H1 (cell line): ENCODE measurements at regions not wholly inside any gene's neighbourhood (a gene's known extent, or its start where the extent isn't known, plus 50 kb on each side); places are given as distances from the start of the nearest gene placed in this dataset.

Source experiments
- CTCF ChIA-PET: fragments of 300-600 bp; sonication (Branson Sonifier 250); formaldehyde crosslinking; loops from one replicate; lab custom pipeline; 2021; ENCODE audit not compliant: partially characterized antibody; lab: Charles Lee
- POLR2A ChIA-PET: fragments of 300-600 bp; sonication (Branson Sonifier 250); formaldehyde crosslinking; loops from one replicate; lab custom pipeline; 2021; ENCODE audit warnings: inconsistent platforms; ENCODE audit not compliant: partially characterized antibody; lab: Charles Lee
- DNase-seq, 2 experiments: peaks; one replicate each; pipeline versions ENCODE4 v3.0.0 to v3.0.0-alpha.2; 2010 to 2022; ENCODE audit warnings: low spot score in 2 of 2, low read depth in 1 of 2, mixed read lengths in 1 of 2
- FAIRE-seq: peaks from 2 replicates; lab custom pipeline; 2011; peaks lifted over from hg19 to GRCh38; lab: Jason Lieb, UNC
- H2AFZ ChIP-seq: 2 replicates; pipeline ENCODE4 v1.8.1; 2012; ENCODE audit warnings: low read length, inconsistent platforms
- H2AK5ac ChIP-seq: 2 replicates; pipeline ENCODE4 v1.6.1; 2013; ENCODE audit warnings: low read depth, low read length
- H2BK120ac ChIP-seq: replicated peaks from 2 replicates; pipeline ENCODE3; 2013; ENCODE audit warnings: low read depth, low read length, inconsistent platforms
- H2BK12ac ChIP-seq: 2 replicates; pipeline ENCODE4 v1.6.1; 2013; ENCODE audit warnings: low read depth, low read length
- H2BK15ac ChIP-seq: 2 replicates; pipeline ENCODE4 v1.6.1; 2013; ENCODE audit warnings: low read length
- H2BK20ac ChIP-seq: 2 replicates; pipeline ENCODE4 v1.6.1; 2013; ENCODE audit warnings: low read length
- H2BK5ac ChIP-seq: 2 replicates; pipeline ENCODE4 v1.6.1; 2013; ENCODE audit warnings: low read depth, low read length
- H3K14ac ChIP-seq: 2 replicates; pipeline ENCODE4 v1.6.1; 2013; ENCODE audit warnings: inconsistent platforms; ENCODE audit not compliant: insufficient read length
- H3K18ac ChIP-seq: 2 replicates; pipeline ENCODE4 v1.6.1; 2013; ENCODE audit warnings: low read length; ENCODE audit errors: extremely low read depth
- H3K23ac ChIP-seq: 2 replicates; pipeline ENCODE4 v1.6.1; 2013; ENCODE audit warnings: inconsistent platforms; ENCODE audit not compliant: insufficient read length
- H3K23me2 ChIP-seq: 2 replicates; pipeline ENCODE4 v1.6.1; 2013; ENCODE audit warnings: low read depth, low read length
- H3K27ac ChIP-seq: 2 replicates; pipeline ENCODE4 v1.6.1; 2011; ENCODE audit warnings: low read depth, low read length, inconsistent platforms
- H3K27me3 ChIP-seq, 4 experiments: replicated peaks in 1 of 4; 1 replicate in 1 of 4; 2 replicates in 3 of 4; pipeline versions ENCODE4 v1.6.1 to v1.8.1; 2011 to 2013; ENCODE audit warnings: low read length in 3 of 4, mild to moderate bottlenecking in 3 of 4, inconsistent platforms in 2 of 4, mixed read lengths in 2 of 4, moderate library complexity in 1 of 4; ENCODE audit not compliant: control insufficient read depth in 3 of 4, insufficient read depth in 3 of 4; ENCODE audit errors: extremely low read depth in 1 of 4
- H3K36me3 ChIP-seq, 4 experiments: 2 replicates each; pipeline versions ENCODE4 v1.6.1 to v1.8.1; 2011 to 2013; ENCODE audit warnings: mild to moderate bottlenecking in 4 of 4, low read length in 3 of 4, moderate library complexity in 2 of 4, control low read depth in 1 of 4, inconsistent platforms in 1 of 4; ENCODE audit not compliant: insufficient read depth in 4 of 4, control insufficient read depth in 2 of 4
- H3K4ac ChIP-seq: replicated peaks from 2 replicates; pipeline ENCODE3; 2013; ENCODE audit warnings: low read length, low read depth, mixed read lengths, inconsistent platforms; ENCODE audit not compliant: insufficient read length
- H3K4me1 ChIP-seq, 4 experiments: replicated peaks in 1 of 4; 1 replicate in 1 of 4; 2 replicates in 3 of 4; pipeline versions ENCODE4 v1.6.1 to v1.8.1; 2011 to 2013; ENCODE audit warnings: low read length in 3 of 4, inconsistent platforms in 2 of 4, mixed read lengths in 1 of 4; ENCODE audit not compliant: insufficient read depth in 4 of 4, control insufficient read depth in 3 of 4
- H3K4me2 ChIP-seq, 2 experiments: 2 replicates each; pipeline versions ENCODE4 v1.6.1 to v1.8.1; 2011 to 2013; ENCODE audit warnings: low read depth in 2 of 2, low read length in 2 of 2, control low read depth in 1 of 2, inconsistent platforms in 1 of 2, mild to moderate bottlenecking in 1 of 2; ENCODE audit not compliant: insufficient read depth in 1 of 2
- H3K4me3 ChIP-seq, 4 experiments: fragments of 200-600, 300-600 bp in 1 of 4; sonication (generic), shearing (Covaris generic), sonication (Bioruptor Twin) in 1 of 4; 2 replicates each; pipeline versions ENCODE4 v1.5.1 to v1.8.1; 2011 to 2016; ENCODE audit warnings: low read length in 4 of 4, low read depth in 3 of 4, control low read depth in 2 of 4, inconsistent platforms in 2 of 4, mild to moderate bottlenecking in 2 of 4, mixed read lengths in 1 of 4, moderate library complexity in 1 of 4; ENCODE audit not compliant: insufficient read depth in 2 of 4; ENCODE audit errors: extremely low read depth in 1 of 4
- H3K56ac ChIP-seq: replicated peaks from 2 replicates; pipeline ENCODE3; 2013; ENCODE audit warnings: low read depth, mild to moderate bottlenecking, mixed read lengths, low read length, inconsistent platforms; ENCODE audit not compliant: insufficient read length
- H3K79me1 ChIP-seq: 2 replicates; pipeline ENCODE4 v1.6.1; 2013; ENCODE audit warnings: low read depth, low read length, control low read depth
- H3K79me2 ChIP-seq, 2 experiments: 2 replicates each; pipeline versions ENCODE4 v1.6.1 to v1.8.1; 2012 to 2013; ENCODE audit warnings: low read length in 2 of 2, mild to moderate bottlenecking in 2 of 2, inconsistent platforms in 1 of 2; ENCODE audit not compliant: insufficient read depth in 2 of 2, control insufficient read depth in 1 of 2
- H3K9ac ChIP-seq, 4 experiments: replicated peaks in 1 of 4; 1 replicate in 1 of 4; 2 replicates in 3 of 4; pipeline versions ENCODE4 v1.6.1 to v1.8.1; 2011 to 2013; ENCODE audit warnings: low read depth in 3 of 4, low read length in 3 of 4, control low read depth in 2 of 4, mild to moderate bottlenecking in 2 of 4, moderate library complexity in 2 of 4, inconsistent platforms in 1 of 4; ENCODE audit errors: extremely low read depth in 1 of 4
- H3K9me3 ChIP-seq, 2 experiments: 2 replicates each; pipeline versions ENCODE4 v1.6.1 to v1.8.1; 2012 to 2013; ENCODE audit warnings: mild to moderate bottlenecking in 2 of 2, moderate library complexity in 2 of 2, control low read depth in 1 of 2, inconsistent platforms in 1 of 2, low read depth in 1 of 2, low read length in 1 of 2, mixed read lengths in 1 of 2; ENCODE audit not compliant: insufficient read depth in 2 of 2
- H4K20me1 ChIP-seq, 2 experiments: replicated peaks in 1 of 2; 2 replicates each; pipeline versions ENCODE3 to v1.8.1; 2011 to 2013; ENCODE audit warnings: inconsistent platforms in 2 of 2, low read length in 2 of 2, mild to moderate bottlenecking in 1 of 2; ENCODE audit not compliant: insufficient read depth in 2 of 2, control insufficient read depth in 1 of 2
- H4K5ac ChIP-seq: 2 replicates; pipeline ENCODE4 v1.6.1; 2013; ENCODE audit warnings: low read length, low read depth, mixed read lengths, inconsistent platforms; ENCODE audit not compliant: insufficient read length
- H4K8ac ChIP-seq: 2 replicates; pipeline ENCODE4 v1.8.0; 2013; ENCODE audit warnings: mild to moderate bottlenecking, moderate library complexity, low read length, inconsistent platforms; ENCODE audit not compliant: insufficient read depth; ENCODE audit errors: extremely low read depth
- H4K91ac ChIP-seq: replicated peaks from 2 replicates; pipeline ENCODE3; 2013; ENCODE audit warnings: low read length, mixed read lengths, inconsistent platforms; ENCODE audit not compliant: insufficient read length
- CTCF ChIP-seq, 3 experiments: IDR thresholded peaks; 1 replicate in 2 of 3; 2 replicates in 1 of 3; pipeline versions ENCODE4 v1.5.1 to v1.6.1; 2011; ENCODE audit warnings: low read length in 3 of 3, mild to moderate bottlenecking in 3 of 3, inconsistent platforms in 2 of 3, low read depth in 1 of 3, moderate library complexity in 1 of 3; ENCODE audit not compliant: insufficient read depth in 1 of 3; ENCODE audit errors: control extremely low read depth in 1 of 3
- RAD21 ChIP-seq, 2 experiments: IDR thresholded peaks in 1 of 2; conservative IDR thresholded peaks in 1 of 2; 2 replicates each; pipeline ENCODE4 v1.6.1; 2011; ENCODE audit warnings: low read depth in 2 of 2, low read length in 2 of 2, improper control_type of control experiment in 1 of 2, inconsistent platforms in 1 of 2, mild to moderate bottlenecking in 1 of 2, moderate library complexity in 1 of 2
- YY1 ChIP-seq: IDR thresholded peaks from 2 replicates; pipeline ENCODE4 v1.6.1; 2011; ENCODE audit warnings: low read depth, mild to moderate bottlenecking, low read length
- WGBS, 2 experiments: shearing (Covaris generic) in 1 of 2; methylation state at CpG; one replicate each; pipeline versions ENCODE4 v1.1.6 to v1.1.7; 2013 to 2015; ENCODE audit warnings: low lambda C conversion rate in 2 of 2, mixed read lengths in 2 of 2, inconsistent platforms in 1 of 2, low coverage in 1 of 2, missing lambda C conversion rate in 1 of 2; ENCODE audit not compliant: insufficient replicate concordance in 2 of 2, insufficient coverage in 1 of 2, insufficient read length in 1 of 2; ENCODE audit errors: extremely low coverage in 1 of 2, missing lambda C conversion rate in 1 of 2; 5-methylcytosine and 5-hydroxymethylcytosine counted together

GRCh38 chr10:91090761-91091529 lies 129.5 kb upstream of the PCGF5 start:
- no peak overlapping the region for H3K23ac ChIP-seq
- H2BK20ac ChIP-seq, result no peak overlapping the region
- H2BK15ac ChIP-seq, result no peak overlapping the region
- H4K20me1 ChIP-seq, result no peaks in the 10 kb centered on the region
- H3K56ac ChIP-seq, result no peak overlapping the region
- H4K5ac ChIP-seq, result no peak overlapping the region
- no peak overlapping the region for H3K27ac ChIP-seq
- H3K4me2 ChIP-seq, result no peak overlapping the region
- H3K23me2 ChIP-seq, result no peaks in the 10 kb centered on the region
- no peak overlapping the region for H2AFZ ChIP-seq
- no peak for DNase-seq
- no peak overlapping the region for H3K14ac ChIP-seq
- WGBS, 2 experiments, result 85% methylated on average over 5 of the region's 5 CpGs; no CpG with 5 or more reads in 1 of the 2 experiments
- CTCF ChIA-PET, result interaction anchor here (0.7 to 1.8 kb wide), 8 partner anchors 9 to 121 kb away, joined by 3 to 4 read pairs (median 3); no protein-coding TSS in a partner anchor
- H2AK5ac ChIP-seq, result no peak overlapping the region
- H3K4me1 ChIP-seq, result no peaks in the 10 kb centered on the region
- H2BK12ac ChIP-seq, result no peak overlapping the region
- H4K8ac ChIP-seq, result no peak overlapping the region
- H3K9ac ChIP-seq, result no peak overlapping the region
- H3K9me3 ChIP-seq, result peaks cover 8 to 17% of the 10 kb centered on the region in 2 experiments; a peak in 3 of 4 replicates
- no peak overlapping the region for H3K18ac ChIP-seq
- POLR2A ChIA-PET, result no interaction called here
- H3K4ac ChIP-seq, result no peak overlapping the region
- H2BK5ac ChIP-seq, result no peak overlapping the region
- H2BK120ac ChIP-seq, result no peak overlapping the region
- FAIRE-seq, result no peak
- no peak overlapping the region for H3K4me3 ChIP-seq
- H3K27me3 ChIP-seq, result no peaks in the 10 kb centered on the region
- H3K79me2 ChIP-seq, result no peaks in the 10 kb centered on the region
- TF ChIP-seq YY1 (no peak), RAD21 (IDR thresholded peaks at IDR 0.05 in 1 of 2, conservative IDR thresholded peaks at IDR 0.05 in 1 of 2; ENCODE audit: low read depth in 2 of 2, low read length in 2 of 2) (peak in 1 of 2 experiments; percentile 22; a peak in 2 of 4 replicates), CTCF (IDR thresholded peaks at IDR 0.05; ENCODE audit: control extremely low read depth in 1 of 3, insufficient read depth in 1 of 3, low read depth in 1 of 3, low read length in 3 of 3) (peak in 1 of 3 experiments; percentile 28; a peak in 1 of 4 replicates)
- no peaks in the 10 kb centered on the region for H3K79me1 ChIP-seq
- H3K36me3 ChIP-seq, result no peaks in the 10 kb centered on the region
- no peak overlapping the region for H4K91ac ChIP-seq
